ENCODE measurements at regions not wholly inside any gene's neighbourhood (a gene's known extent, or its start where the extent isn't known, plus 50 kb on each side); places are given as distances from the start of the nearest gene placed in this dataset.

DNA sequence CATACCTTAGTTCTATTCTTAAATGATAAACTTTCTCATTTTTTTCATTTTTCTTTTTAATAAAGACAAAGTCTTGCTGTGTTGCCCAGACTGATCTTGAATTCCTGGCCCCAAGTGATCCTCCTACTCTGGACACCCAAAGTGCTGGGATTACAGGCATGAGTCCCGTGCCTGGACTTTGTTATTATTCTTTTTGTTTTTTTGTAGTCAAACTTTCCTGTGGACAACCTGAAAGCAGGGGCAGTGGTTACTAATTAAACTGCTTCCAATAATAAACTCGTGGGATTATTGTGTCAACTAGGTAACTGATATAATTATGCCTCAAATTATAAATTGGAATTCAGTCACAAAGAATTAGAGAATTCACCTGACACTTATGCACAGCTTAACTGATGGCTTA is 107.8 kb upstream of the RAPGEF2 start:
- no peak for TF ChIP-seq POLR2A (IDR thresholded peaks at IDR 0.05; ENCODE audit: low read length)
- TF ChIP-seq GATA1 (IDR thresholded peaks at IDR 0.05; ENCODE audit: low read depth, low read length): no peak
